NB4 (cell line): ENCODE measurements at regions not wholly inside any gene's neighbourhood (a gene's known extent, or its start where the extent isn't known, plus 50 kb on each side); places are given as distances from the start of the nearest gene placed in this dataset.

Experiments used
- DNase-seq: peaks from one replicate; pipeline ENCODE4 v3.0.0; 2010; ENCODE audit warnings: low read depth
- H3K4me3 ChIP-seq: one replicate; pipeline ENCODE4 v1.5.1; 2011; ENCODE audit warnings: mild to moderate bottlenecking, low read depth, low read length, moderate library complexity
- MYC ChIP-seq: IDR thresholded peaks from 2 replicates; pipeline ENCODE4 v1.6.1; 2011; ENCODE audit warnings: low read depth, low read length
- POLR2A ChIP-seq: IDR thresholded peaks from 2 replicates; pipeline ENCODE4 v1.6.1; 2011; ENCODE audit warnings: mild to moderate bottlenecking; ENCODE audit not compliant: insufficient read length; ENCODE audit errors: extremely low read depth
- TF ChIP-seq, protein P1 (sequence below): IDR thresholded peaks from 2 replicates; pipeline ENCODE4 v1.6.1; 2011; ENCODE audit warnings: low read depth, low read length
- TF ChIP-seq, protein P2 (sequence below): IDR thresholded peaks from one replicate; pipeline ENCODE4 v1.5.1; 2012; ENCODE audit warnings: low read depth, low read length

DNA sequence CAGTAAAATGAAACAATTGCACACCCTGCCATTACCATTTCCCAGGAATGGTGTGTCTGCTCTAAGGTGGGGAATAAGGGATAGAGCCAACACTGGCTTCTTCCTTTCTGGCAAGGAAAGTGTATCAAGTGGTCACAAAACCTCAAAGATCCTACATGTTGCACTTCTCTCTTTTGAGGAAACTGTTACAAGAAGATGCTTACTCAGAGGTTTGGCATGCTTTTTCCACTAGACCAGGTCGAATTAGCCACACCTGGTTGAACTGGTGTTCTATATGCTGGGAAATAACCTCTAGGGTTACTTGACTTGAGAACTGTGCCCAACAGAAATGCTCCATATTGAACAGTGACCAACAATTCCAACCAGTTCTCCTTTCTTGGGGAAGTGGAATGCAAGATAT, 102.9 kb downstream of the LRRN1 start:
- no peak overlapping the region for H3K4me3 ChIP-seq
- DNase-seq, result no peak
- TF ChIP-seq POLR2A, result no peak
- TF ChIP-seq, protein P1, sequence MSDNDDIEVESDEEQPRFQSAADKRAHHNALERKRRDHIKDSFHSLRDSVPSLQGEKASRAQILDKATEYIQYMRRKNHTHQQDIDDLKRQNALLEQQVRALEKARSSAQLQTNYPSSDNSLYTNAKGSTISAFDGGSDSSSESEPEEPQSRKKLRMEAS, result no peak
- TF ChIP-seq, protein P2, sequence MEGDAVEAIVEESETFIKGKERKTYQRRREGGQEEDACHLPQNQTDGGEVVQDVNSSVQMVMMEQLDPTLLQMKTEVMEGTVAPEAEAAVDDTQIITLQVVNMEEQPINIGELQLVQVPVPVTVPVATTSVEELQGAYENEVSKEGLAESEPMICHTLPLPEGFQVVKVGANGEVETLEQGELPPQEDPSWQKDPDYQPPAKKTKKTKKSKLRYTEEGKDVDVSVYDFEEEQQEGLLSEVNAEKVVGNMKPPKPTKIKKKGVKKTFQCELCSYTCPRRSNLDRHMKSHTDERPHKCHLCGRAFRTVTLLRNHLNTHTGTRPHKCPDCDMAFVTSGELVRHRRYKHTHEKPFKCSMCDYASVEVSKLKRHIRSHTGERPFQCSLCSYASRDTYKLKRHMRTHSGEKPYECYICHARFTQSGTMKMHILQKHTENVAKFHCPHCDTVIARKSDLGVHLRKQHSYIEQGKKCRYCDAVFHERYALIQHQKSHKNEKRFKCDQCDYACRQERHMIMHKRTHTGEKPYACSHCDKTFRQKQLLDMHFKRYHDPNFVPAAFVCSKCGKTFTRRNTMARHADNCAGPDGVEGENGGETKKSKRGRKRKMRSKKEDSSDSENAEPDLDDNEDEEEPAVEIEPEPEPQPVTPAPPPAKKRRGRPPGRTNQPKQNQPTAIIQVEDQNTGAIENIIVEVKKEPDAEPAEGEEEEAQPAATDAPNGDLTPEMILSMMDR, result no peak
- no peak for TF ChIP-seq MYC

DNA sequence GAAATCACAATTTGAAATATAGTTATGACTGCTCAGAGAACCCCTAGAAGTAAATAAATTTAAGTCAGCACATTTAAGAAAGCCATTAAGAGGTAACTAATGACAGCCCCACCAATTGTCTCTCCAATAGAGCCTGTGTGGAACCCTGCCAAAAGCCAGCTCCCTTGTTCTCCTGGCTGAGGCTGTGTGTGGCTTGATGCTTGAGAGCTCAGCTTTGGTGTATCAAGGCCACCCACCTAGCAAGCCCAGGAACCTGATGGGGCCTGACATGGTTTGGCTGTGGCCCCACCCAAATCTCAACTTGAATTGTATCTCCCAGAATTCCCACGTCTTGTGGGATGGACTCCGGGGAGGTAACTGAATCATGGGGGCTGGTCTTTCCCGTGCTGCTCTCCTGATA, 106.9 kb downstream of the LRRN1 start:
- no peak for DNase-seq
- TF ChIP-seq POLR2A, result no peak
- TF ChIP-seq MYC, result no peak
- TF ChIP-seq, protein P1, result no peak
- TF ChIP-seq, protein P2, result no peak

DNA sequence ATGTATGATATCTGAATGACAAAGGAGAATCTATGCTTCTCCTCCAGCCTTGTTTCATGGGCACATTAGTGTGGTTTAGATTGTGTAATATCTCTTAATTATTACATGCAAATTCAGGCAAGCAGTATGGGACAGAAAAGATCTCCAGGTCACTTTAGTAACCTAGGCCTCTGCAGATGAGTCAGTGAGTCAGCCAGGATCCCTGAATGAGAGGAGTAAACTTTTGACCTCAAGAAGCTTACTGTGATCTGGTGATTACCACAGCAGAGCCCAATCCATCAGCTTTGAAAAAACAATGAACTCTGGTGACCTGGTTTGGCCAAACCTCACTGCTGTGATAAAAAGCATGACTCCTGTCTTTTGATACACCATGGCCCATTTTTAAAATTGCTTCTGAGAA, 107.8 kb downstream of the LRRN1 start:
- peak; percentile 7 for DNase-seq

More for the DNA sequence above, 106.9 kb downstream of the LRRN1 start:
- H3K4me3 ChIP-seq, result no peak overlapping the region

DNA sequence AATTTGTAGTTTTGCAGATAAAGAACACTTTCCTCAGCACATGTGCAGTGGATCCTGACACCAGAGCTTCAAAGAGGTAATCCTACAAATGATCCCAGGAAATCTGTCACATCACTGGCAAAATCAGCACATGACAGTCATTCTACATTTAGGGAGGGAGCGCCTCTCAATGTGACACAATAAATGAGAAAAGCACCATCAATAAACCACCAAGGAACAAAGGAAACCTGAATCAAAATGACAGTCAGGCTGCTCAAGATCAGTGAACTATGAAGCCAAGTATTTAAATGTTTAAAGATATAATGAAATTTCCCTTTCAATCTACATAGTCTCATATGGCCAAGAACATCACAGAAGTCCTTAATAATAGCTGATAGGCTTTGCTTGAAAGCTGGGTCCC, 119.5 kb downstream of the LRRN1 start:
- H3K4me3 ChIP-seq, result no peak overlapping the region
- no peak for DNase-seq
- TF ChIP-seq, protein P2, result no peak
- TF ChIP-seq POLR2A, result no peak
- TF ChIP-seq, protein P1, result no peak
- no peak for TF ChIP-seq MYC

More for the DNA sequence above, 107.8 kb downstream of the LRRN1 start:
- H3K4me3 ChIP-seq, result no peak overlapping the region
- TF ChIP-seq POLR2A (no peak), MYC (no peak)
- TF ChIP-seq, protein P1, result no peak
- TF ChIP-seq, protein P2, result no peak

DNA sequence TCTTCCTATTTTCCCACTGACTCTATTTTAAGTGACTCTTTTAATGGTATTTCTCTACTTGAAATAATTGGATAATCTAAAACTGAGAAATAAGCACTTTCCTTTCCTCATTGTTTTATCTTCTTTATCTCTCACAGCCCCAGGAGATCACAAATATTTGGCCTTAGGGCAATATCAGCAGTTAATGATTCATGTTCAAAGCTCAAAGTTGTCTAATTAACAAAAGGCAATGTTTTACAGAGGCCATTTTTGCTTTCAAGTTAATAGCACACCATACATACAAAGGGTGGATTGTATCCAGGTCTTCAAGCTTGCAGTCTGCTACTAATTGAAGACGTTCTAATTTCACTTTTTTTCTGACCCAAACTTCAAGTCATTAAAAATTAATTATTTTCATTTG, 120.1 kb downstream of the LRRN1 start:
- no peak for DNase-seq
- no peak overlapping the region for H3K4me3 ChIP-seq
- TF ChIP-seq, protein P1, result no peak
- TF ChIP-seq POLR2A, result no peak
- TF ChIP-seq, protein P2, result no peak
- no peak for TF ChIP-seq MYC
